ENCODE measurements at regions not wholly inside any gene's neighbourhood (a gene's known extent, or its start where the extent isn't known, plus 50 kb on each side); places are given as distances from the start of the nearest gene placed in this dataset.

DNA sequence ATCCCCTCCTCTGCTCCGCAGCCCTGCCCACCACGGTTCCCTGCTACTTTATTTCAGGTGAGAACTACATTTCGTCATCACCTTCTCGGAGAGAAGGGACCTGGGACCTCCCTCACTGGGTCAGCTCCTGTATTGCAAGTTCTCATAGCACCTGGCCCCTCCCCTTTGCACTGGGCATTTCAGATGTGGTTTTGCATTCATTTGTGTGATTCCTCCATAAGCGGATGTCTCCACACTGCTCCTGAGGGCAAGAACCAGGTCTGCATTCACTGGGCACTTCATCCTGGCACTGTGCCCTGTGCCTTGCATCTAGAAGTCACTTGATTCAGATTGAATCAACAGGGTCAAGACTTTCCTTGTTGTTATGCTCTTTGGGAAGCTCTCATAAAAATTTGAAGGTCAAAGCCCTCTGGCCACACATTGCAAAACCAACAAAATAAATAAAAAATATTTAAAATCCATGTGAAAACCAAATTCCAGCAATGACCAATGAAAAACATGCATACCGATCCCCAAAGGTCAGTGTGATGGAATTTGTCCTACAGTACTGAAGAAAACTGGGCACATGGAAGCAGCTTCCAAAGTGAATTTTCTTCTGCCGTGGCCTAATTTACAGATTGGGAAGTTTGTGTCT lies 89.1 kb upstream of the F13A1 start:
- DNase-seq (ENCODE audit: low spot score): no peak
- TF ChIP-seq, protein P1, sequence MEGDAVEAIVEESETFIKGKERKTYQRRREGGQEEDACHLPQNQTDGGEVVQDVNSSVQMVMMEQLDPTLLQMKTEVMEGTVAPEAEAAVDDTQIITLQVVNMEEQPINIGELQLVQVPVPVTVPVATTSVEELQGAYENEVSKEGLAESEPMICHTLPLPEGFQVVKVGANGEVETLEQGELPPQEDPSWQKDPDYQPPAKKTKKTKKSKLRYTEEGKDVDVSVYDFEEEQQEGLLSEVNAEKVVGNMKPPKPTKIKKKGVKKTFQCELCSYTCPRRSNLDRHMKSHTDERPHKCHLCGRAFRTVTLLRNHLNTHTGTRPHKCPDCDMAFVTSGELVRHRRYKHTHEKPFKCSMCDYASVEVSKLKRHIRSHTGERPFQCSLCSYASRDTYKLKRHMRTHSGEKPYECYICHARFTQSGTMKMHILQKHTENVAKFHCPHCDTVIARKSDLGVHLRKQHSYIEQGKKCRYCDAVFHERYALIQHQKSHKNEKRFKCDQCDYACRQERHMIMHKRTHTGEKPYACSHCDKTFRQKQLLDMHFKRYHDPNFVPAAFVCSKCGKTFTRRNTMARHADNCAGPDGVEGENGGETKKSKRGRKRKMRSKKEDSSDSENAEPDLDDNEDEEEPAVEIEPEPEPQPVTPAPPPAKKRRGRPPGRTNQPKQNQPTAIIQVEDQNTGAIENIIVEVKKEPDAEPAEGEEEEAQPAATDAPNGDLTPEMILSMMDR (IDR thresholded peaks at IDR 0.05): no peak
- Histone ChIP-seq H3K4me3 (no peak overlapping the region), H3K27ac (no peak overlapping the region)

DNA sequence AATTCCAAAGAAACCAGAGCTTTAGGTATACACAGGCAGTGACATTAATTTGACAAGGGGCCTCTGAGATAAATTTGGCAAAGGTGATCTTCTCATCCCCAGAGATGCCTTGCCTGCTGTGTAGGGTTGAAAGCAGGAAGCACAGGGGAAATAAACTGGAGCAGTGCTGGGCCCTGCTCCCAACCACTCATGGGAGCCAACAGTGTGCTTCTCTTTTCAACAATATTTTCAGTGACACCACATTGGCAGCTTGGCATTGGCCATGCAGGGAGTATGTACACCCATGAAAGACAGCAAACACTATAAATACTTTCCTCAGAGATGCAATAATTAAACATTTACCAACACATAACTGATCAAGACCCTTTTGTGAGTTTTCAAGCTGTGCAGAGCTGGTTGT lies 90.7 kb upstream of the F13A1 start:
- no peak overlapping the region for H3K4me3 ChIP-seq
- H3K27ac ChIP-seq: no peak overlapping the region
- no peak for DNase-seq (ENCODE audit: low spot score)
- TF ChIP-seq, protein P1 (IDR thresholded peaks at IDR 0.05): no peak

DNA sequence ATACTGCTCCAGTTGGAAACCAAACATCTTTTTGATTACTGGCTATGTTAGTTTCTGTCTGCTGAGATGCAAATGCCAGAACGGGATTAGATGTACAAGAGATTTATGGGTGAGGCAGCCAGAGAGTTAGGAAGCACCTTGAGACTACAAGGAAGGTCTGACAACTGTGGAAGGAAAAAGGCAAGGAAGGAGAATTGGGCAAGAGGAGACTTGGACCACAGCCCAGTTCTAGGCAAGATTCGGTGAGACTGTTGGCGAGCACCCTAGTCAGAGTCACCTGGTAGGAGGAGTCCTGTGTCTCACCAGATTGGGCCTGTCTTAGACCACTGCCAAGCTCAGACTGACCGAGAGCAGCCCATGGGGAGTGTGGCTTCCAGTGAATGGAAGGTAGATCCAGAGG lies 91.8 kb upstream of the F13A1 start:
- no peak for DNase-seq (ENCODE audit: low spot score)
- Histone ChIP-seq H3K4me3 (no peak overlapping the region), H3K27ac (no peak overlapping the region)
- TF ChIP-seq, protein P1 (IDR thresholded peaks at IDR 0.05): no peak

DNA sequence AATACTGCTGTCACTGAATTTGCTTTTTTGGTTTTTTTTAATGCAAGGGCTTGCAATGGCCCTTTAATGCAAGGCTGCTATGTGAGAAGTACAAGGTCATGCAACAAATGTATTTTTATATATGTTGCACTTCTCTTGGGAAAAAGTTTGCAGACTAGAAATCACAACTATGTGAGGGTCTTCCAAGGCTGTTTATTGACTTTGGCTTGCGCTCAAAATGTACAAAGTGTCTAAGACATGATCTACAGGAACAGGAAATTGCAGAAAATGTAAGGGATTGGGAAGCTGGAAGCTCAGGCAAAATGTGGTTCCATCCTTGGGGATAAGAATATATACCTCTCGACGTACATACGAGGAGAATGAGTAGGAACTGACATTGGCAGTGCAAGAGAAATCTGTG lies 92.2 kb upstream of the F13A1 start:
- DNase-seq (ENCODE audit: low spot score): no peak
- Histone ChIP-seq H3K27ac (no peak overlapping the region), H3K4me3 (no peak overlapping the region)
- TF ChIP-seq, protein P1 (IDR thresholded peaks at IDR 0.05): no peak

DNA sequence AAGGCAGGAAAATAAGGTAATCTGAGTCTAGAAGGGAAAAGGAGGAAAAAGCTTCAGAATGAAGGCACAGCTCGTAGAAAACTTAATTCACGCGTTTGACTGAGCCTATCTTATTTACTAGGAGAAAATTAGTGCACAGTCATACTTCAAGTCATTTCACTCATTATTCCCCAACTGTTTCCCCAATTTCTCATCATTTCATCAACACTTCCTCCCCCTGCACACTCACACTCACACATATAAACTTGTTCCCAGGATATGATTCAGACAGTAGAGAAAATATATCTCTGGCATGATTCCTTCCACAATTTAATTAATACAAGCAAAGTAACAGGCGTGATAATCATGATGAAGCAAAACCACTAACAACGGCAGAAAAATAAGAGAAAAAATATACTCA lies 94.5 kb upstream of the F13A1 start:
- H3K27ac ChIP-seq: no peak overlapping the region
- no peak overlapping the region for H3K4me3 ChIP-seq
- no peak for DNase-seq (ENCODE audit: low spot score)
- TF ChIP-seq, protein P1 (IDR thresholded peaks at IDR 0.05): no peak

DNA sequence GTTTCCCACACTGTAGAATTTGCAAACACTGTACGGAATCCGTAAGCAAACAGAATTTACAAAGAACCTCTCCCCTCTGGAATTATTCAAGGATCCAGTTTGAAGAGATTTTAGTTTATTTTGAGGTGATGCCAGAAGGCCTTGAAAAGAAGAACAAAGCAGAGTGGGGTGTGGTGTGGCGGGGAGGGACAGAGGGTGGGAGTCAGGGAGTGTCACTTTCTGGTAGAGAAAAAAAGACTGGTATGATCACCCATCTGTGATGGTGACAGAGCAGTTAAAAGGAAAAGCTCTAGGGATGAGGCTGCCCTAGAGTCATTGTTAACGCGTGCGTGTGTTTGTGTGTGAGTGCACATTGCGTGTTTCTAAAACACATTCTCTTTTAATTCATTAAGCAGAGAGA lies 97.0 kb upstream of the F13A1 start:
- TF ChIP-seq, protein P1 (IDR thresholded peaks at IDR 0.05): no peak
- H3K4me3 ChIP-seq: no peak overlapping the region
- H3K27ac ChIP-seq: no peak overlapping the region
- DNase-seq (ENCODE audit: low spot score): no peak

DNA sequence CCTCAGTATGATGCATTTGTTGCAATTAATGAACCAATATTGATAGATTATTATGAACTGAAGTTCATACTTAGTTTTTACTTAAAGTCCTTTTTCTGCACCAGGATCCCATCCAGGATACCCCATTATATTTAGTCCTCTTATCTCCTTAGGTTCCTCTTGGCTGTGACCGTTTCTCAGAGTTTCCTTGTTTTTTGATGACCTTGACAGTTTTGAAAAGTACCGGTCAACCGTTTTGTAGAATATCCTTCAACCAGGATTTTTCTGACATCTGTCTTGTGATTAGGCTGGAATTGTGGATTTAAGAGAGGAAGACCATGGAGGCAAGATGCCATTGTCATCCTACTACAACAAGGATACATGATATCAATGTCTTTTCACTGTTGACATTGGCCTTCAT lies 98.0 kb upstream of the F13A1 start:
- TF ChIP-seq, protein P1 (IDR thresholded peaks at IDR 0.05): no peak
- H3K27ac ChIP-seq: no peak overlapping the region
- no peak for DNase-seq (ENCODE audit: low spot score)

More for the DNA sequence above, 98.0 kb upstream of the F13A1 start:
- H3K4me3 ChIP-seq: no peak overlapping the region

All from coronary artery (tissue), 2 donors.